ENCODE measurements at regions not wholly inside any gene's neighbourhood (a gene's known extent, or its start where the extent isn't known, plus 50 kb on each side); places are given as distances from the start of the nearest gene placed in this dataset.
"Not testable (repeated sequence)": the region's sequence is repeated elsewhere in the genome, so short reads cannot be mapped to it uniquely, and the experiment has no call there.

- Histone ChIP-seq H3K36me3 (ENCODE audit: control insufficient read depth, insufficient read depth, low read length) (no peaks in the 10 kb centered on the region), H3K4me3 (replicated peaks; ENCODE audit: low read depth, low read length) (no peak overlapping the region), H3K27me3 (replicated peaks; ENCODE audit: control insufficient read depth, insufficient read depth, low read length) (no peaks in the 10 kb centered on the region)
- DNase-seq (ENCODE audit: extremely low read depth, insufficient read length): no peak
- TF ChIP-seq CTCF (IDR thresholded peaks at IDR 0.05; ENCODE audit: insufficient read depth, low read length, poor library complexity, severe bottlenecking): peak; percentile 42
Observed at GRCh38 chr2:212892193-212892592, 259.2 kb downstream of the IKZF2 start.

- no peak for DNase-seq (ENCODE audit: extremely low read depth, insufficient read length)
- H3K4me3 ChIP-seq (replicated peaks; ENCODE audit: low read depth, low read length): no peak overlapping the region
- TF ChIP-seq CTCF (IDR thresholded peaks at IDR 0.05; ENCODE audit: insufficient read depth, low read length, poor library complexity, severe bottlenecking): no peak
- H3K36me3 ChIP-seq (ENCODE audit: control insufficient read depth, insufficient read depth, low read length): no peaks in the 10 kb centered on the region
- no peaks in the 10 kb centered on the region for H3K27me3 ChIP-seq (replicated peaks; ENCODE audit: control insufficient read depth, insufficient read depth, low read length)
Observed at GRCh38 chr2:212891580-212891979, 259.8 kb downstream of the IKZF2 start.

- Histone ChIP-seq H3K27me3 (replicated peaks; ENCODE audit: control insufficient read depth, insufficient read depth, low read length) (no peaks in the 10 kb centered on the region), H3K4me3 (replicated peaks; ENCODE audit: low read depth, low read length) (no peak overlapping the region), H3K36me3 (ENCODE audit: control insufficient read depth, insufficient read depth, low read length) (no peaks in the 10 kb centered on the region)
- no peak for DNase-seq (ENCODE audit: extremely low read depth, insufficient read length)
- TF ChIP-seq CTCF (IDR thresholded peaks at IDR 0.05; ENCODE audit: insufficient read depth, low read length, poor library complexity, severe bottlenecking): no peak
Observed at GRCh38 chr2:212882626-212883025, 268.8 kb downstream of the IKZF2 start.

- not testable (repeated sequence) for H3K4me3 ChIP-seq (replicated peaks; ENCODE audit: low read depth, low read length); H3K36me3 ChIP-seq (ENCODE audit: control insufficient read depth, insufficient read depth, low read length)
Observed at GRCh38 chr2:212876556-212876955, 274.9 kb downstream of the IKZF2 start.

GRCh38 chr2:212875950-212876349 is 275.5 kb downstream of the IKZF2 start:
- H3K4me3 ChIP-seq (replicated peaks; ENCODE audit: low read depth, low read length); H3K27me3 ChIP-seq (replicated peaks; ENCODE audit: control insufficient read depth, insufficient read depth, low read length); H3K36me3 ChIP-seq (ENCODE audit: control insufficient read depth, insufficient read depth, low read length); DNase-seq (ENCODE audit: extremely low read depth, insufficient read length): not testable (repeated sequence)

More at GRCh38 chr2:212876556-212876955, 274.9 kb downstream of the IKZF2 start:
- H3K27me3 ChIP-seq (replicated peaks; ENCODE audit: control insufficient read depth, insufficient read depth, low read length); DNase-seq (ENCODE audit: extremely low read depth, insufficient read length): not testable (repeated sequence)

- no peaks in the 10 kb centered on the region for H3K27me3 ChIP-seq (replicated peaks; ENCODE audit: control insufficient read depth, insufficient read depth, low read length)
- no peak for DNase-seq (ENCODE audit: extremely low read depth, insufficient read length)
- H3K4me3 ChIP-seq (replicated peaks; ENCODE audit: low read depth, low read length): no peak overlapping the region
- H3K36me3 ChIP-seq (ENCODE audit: control insufficient read depth, insufficient read depth, low read length): no peaks in the 10 kb centered on the region
- TF ChIP-seq CTCF (IDR thresholded peaks at IDR 0.05; ENCODE audit: insufficient read depth, low read length, poor library complexity, severe bottlenecking): no peak
Observed at GRCh38 chr2:212873256-212873655, 278.2 kb downstream of the IKZF2 start.

- no peak for TF ChIP-seq CTCF (IDR thresholded peaks at IDR 0.05; ENCODE audit: insufficient read depth, low read length, poor library complexity, severe bottlenecking)
- DNase-seq (ENCODE audit: extremely low read depth, insufficient read length): no peak
- H3K4me3 ChIP-seq (replicated peaks; ENCODE audit: low read depth, low read length): no peak overlapping the region
- H3K27me3 ChIP-seq (replicated peaks; ENCODE audit: control insufficient read depth, insufficient read depth, low read length): no peaks in the 10 kb centered on the region
- H3K36me3 ChIP-seq (ENCODE audit: control insufficient read depth, insufficient read depth, low read length): no peaks in the 10 kb centered on the region
Observed at GRCh38 chr2:212871597-212871996, 279.8 kb downstream of the IKZF2 start.
